ENCODE measurements at regions not wholly inside any gene's neighbourhood (a gene's known extent, or its start where the extent isn't known, plus 50 kb on each side); places are given as distances from the start of the nearest gene placed in this dataset.
"Not testable (repeated sequence)": the region's sequence is repeated elsewhere in the genome, so short reads cannot be mapped to it uniquely, and the experiment has no call there.

DNA sequence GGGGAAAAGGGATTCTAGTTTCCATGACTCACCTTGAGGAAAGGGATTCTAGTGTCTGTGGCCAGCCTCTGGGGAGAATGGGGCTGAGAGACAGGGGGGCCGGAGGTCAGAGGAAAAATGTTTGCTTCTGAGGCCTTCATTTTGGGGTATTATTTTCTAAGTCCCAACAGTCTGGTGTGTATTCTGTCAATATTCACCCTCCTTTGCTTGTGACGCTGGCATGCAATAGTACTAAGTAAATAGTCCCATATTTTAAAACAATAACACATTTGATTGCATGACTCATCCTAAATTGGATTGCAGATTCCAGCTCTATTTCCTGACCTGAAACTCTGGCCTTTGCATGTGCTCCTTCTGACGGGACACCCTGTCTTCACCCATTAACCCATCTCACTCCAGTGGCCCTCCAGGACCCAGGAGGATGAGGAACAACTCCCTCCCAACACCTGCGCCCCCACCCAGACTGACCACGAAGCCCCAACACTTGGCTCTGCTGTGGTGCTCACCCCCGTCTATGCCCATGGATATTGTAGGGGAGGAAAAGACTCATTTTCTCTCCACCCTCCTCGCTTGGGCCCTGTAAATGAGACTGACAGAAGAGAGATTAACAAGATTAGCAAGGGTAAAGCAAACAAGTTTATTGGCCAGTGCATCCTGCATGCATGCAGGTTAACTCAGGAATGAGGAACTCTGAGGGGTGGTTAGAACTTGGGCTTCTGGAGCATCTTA, 495.6 kb upstream of the KLF6 start:
- no peak for DNase-seq

- no peak for DNase-seq
These were observed 494.6 kb upstream of the KLF6 start for GRCh38 chr10:4279655-4280054.

DNA sequence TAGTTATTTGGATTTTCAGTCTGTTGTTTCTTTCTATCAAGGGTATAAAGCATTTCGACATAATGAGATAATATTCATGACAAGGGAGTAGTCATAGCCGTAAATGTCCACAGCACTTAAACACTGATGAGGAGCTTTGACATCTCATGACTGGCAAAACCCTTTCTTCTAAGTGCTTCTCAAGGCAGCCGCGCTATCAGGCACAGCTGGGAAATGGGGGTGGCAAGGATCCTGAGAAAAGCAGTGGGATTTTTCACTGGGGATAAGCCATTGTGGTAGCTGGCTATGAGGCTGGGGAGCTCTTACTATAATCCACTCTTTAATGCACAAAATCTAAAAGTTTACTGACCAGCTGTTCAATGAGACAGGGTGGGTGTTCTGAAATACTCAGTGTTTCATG, 493.2 kb upstream of the KLF6 start:
- no peak for DNase-seq

GRCh38 chr10:4276151-4276550, 491.1 kb upstream of the KLF6 start:
- no peak for DNase-seq

DNA sequence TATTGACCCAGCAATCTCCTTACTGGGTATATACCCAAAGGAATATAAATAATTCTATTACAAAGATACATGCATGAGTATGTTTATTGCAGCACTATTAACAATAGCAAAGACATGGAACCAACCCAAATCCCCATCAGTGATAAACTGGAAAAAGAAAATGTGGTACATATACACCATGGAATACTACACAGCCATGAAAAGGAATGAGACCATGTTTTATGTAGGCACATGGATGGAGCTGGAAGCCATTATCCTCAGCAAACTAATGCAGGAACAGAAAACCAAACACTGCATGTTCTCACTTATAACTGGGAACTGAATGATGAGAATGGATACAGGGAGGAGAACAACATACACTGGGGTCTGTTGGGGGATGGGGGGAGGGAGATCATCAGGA, 489.7 kb upstream of the KLF6 start:
- not testable (repeated sequence) for DNase-seq

DNA sequence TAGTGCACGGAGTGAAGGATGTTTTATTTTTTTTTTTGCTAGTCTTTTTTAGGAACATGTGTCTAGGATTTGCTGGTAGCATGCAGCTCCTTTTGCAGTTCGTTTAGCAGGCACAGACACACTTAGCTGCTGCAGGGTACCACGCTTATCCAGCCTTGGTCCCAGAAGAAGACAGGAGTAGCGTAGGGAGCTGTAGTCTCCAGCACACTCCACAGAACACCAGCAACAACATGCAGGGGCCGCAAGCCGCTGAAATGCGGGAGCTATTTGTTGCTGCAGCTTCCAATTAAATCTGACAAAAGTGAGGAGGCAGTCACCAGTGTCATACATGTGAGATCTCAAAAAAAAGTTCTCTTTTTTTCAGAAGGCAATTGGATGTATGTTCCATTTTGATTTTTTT, 486.2 kb upstream of the KLF6 start:
- no peak for DNase-seq

DNA sequence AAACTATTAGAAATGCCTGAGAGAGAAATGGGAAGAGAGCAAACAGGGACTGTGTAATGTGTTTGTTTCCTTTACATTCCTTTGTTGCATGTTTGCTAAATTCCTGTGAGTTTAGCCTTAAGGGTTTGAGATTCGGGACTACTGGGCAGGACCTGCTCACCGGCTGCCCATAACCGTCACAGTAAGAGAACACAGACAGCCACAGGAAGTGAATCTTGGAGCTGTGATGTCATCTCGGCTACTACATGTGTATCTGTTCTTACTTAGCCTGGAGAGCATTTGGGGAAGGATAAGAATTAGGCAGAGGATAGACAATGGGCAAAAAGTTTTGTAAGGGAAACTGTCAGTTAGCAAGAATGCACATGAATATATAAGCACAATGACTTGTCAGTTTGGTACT, 485.1 kb upstream of the KLF6 start:
- DNase-seq = no peak

DNA sequence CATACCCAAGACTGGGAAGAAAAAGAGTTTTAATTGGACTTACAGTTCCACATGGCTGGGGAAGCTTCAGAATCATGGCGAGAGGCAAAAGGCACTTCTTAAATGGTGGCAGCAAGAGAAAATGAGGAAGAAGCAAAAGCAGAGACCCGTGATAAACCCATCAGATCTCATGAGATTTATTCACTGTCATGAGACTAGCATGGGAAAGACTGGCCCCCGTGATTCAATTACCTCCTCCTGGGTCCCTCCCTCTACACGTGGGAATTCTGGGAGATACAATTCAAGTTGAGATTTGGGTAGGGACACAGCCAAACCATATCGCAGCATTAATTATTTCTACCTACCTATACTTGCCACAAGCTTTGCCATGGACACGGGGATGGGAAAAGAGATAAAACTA, 483.5 kb upstream of the KLF6 start:
- DNase-seq = not testable (repeated sequence)

DNA sequence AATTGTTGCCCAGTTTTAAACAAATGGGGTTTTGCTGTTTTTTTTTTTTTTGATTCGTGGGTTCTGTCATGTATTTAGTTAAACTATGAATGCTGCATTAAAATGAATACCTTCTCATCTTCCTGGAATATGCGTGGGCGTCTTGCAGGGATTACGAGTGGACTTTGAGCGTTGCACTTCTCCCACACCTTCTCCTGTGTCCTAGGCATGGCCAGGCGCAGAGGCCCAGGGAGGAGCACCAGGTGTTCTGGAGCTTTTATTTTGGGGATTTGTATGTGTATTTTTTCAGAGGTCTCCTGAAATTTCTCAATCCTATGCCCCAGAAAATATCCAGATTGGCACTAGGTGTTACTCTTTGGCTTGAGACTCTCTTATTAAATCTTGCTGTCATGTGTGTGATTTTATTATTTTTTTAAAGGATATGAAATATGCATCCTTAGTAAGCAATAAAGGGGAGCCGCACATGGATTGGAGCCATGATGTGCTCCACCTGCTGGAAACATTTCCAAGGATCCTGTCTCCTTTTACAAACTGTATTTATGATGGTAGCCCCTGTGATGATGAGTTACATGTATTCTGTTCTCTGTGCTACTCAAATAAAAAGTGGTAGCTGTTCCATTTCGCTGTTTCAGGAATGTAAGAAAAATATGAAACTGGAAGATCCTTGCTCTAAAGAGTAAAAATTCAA, 482.2 kb upstream of the KLF6 start:
- DNase-seq = no peak

GRCh38 chr10:4266416-4267085, 481.5 kb upstream of the KLF6 start:
- DNase-seq = no peak

DNA sequence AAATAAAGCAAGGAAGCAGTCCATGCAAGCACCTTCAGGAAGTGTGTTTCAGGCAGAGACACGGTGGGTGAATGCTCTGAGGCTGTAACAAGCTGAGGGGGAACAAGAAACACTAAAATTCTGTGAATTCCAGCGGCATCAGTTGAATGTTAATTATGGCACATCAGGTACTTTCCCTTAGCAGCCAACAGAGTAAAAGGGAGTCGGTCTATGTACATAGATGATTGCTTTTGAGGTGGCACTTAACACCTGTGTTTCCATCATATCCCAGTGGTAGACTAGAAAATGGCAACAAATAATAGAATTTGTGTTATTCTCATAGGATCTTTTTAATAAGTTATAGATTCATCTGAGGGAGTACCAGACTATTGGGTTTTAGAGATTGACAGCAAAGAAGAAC, 481.0 kb upstream of the KLF6 start:
- DNase-seq = no peak

DNA sequence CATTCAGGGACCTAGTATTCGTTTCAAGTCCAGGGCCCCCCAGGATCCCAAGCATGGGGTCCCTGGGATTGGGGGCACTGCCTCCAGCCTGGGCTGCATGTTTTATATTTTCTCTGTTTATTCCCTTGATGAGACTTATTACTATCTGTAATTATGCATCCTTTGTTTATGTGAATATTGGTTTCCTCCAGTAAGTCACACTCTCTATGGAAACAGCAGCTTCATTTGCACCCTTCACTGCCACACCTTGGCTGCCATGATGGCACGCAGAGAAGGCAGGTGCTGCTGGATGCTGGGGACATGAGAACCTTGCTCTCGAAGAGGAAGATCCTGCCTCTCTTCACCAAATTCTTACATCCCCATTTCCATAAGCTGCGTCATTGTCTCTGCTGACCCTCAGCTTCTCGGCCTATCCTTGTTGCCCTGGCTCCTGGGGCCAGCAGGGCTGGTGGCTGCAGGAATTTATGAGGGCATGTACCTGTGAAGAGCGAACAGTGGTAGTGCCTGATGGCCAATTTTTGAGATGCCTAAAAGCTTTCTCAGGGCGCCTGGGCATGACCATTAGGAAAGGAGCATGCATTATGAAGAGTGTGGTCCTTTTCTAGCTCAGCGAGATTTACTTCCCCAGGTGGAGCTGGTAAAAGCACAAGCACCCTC, 479.3 kb upstream of the KLF6 start:
- DNase-seq = no peak

- no peak for DNase-seq
These were observed 478.6 kb upstream of the KLF6 start for GRCh38 chr10:4263601-4263921.

DNA sequence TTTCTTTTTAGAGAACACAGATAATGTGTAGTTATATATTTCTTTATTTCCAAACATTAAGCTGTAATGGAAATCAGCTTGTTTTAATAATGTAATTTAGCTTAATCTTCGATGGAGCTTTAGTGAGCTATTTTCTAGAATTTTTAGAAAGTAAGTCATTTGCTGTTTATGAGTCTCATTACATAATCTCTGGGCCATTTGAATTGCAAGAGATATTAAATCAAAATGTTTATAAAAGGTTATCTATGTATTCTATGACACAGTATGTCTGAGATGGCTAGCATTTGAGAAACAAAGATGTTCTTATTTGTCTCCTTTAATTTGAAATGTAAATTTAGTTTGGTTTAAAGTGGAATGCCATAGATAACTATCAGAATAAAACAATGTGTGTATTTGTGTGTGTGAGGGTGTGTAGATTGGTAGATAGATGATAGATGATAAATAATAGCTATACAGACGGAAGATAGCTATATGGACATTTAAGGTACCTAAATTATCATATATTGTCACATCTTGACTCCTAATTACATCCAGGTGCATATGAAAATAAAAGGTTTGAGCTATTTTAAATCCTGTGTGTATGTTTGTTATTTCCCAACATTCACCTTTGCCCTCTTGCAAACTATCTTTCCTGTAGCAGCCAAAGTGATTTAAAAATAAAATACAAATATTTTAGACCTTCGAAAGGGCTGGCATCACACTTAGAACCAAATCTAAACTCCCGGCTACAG, 478.0 kb upstream of the KLF6 start:
- DNase-seq = no peak

DNA sequence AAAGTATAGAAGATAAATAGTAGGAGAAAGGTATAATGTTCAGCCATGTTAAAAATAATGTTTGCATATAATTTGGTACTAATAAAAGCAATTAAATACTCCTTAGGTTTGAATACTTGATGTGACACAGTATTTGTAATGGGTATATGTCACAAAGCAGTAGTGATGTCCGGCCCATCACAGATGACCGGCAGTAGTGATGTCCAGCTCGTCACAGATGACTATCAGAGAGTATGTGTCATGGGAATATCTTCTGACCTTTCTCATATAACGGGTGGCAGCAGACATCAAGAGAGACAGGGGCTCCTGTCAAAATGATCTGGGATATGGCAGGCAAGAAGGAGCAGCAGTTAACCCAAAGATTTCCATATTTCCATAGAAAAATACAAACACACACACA, 477.4 kb upstream of the KLF6 start:
- DNase-seq = no peak

- DNase-seq = no peak
These were observed 475.6 kb upstream of the KLF6 start for GRCh38 chr10:4260483-4261124.

DNA sequence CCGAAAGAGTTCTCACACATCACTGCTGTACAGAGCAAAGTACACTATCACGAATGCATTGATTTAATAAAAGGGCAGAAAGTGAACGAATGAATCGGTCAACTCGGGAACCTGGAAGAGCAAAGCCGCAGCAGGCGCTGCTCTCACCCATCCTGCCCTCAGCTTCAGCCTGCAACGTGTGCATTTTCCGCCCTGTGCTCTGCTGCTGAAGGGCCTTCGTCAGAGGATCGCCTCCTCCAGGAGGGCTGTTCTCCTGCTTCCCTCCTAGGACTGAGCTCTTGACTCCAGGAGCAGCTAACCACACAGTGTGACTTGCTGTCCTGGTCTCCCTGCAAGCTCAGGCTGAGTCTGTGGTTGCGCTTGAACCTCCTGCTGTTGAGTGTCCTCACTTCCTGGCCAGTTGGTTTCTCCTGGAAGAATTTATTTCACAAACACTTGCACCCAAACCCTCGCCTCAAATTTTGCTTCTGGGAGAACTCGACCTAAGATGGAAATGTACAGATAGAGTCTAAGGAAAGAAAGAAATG, 473.0 kb upstream of the KLF6 start:
- no peak for DNase-seq

DNA sequence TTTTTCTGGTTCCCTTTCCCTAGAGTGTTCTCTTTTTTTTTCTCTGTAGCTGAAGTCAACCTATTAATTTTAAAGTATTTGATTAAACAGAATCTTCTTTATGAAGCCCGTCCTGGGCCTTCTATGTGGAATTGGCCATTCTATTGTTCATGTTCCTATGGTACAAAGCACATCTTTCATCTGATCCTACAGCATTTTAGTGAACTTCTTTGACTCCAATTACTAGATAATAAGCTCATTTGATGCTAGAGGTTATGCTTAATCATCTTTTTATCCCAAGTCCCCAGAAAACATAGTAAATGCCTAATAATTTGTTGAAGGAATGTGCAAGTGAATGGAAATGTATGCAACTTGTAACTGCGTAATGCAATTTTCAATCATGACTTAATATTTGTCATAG, 472.0 kb upstream of the KLF6 start:
- no peak for DNase-seq

DNA sequence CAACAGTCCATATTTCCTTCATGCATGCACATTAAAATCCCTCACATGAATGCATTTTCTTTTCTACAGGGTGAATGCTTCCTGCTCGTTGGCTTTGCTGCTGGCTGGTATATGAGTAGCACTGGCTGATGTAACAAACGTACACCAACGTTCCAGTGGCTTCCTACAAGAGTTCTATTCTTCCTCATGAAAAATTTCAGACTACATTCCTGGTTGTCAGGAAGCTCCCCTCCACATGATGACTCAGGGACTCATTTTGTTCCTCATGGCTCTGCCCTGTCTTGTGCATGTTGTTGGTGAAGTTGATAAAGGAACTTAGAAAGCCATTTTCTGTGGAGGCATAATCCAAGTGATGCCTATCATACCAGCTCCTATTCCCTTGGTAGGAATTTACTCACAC, 470.7 kb upstream of the KLF6 start:
- DNase-seq = no peak

GRCh38 chr10:4254101-4254994, 469.3 kb upstream of the KLF6 start:
- no peak for DNase-seq

DNA sequence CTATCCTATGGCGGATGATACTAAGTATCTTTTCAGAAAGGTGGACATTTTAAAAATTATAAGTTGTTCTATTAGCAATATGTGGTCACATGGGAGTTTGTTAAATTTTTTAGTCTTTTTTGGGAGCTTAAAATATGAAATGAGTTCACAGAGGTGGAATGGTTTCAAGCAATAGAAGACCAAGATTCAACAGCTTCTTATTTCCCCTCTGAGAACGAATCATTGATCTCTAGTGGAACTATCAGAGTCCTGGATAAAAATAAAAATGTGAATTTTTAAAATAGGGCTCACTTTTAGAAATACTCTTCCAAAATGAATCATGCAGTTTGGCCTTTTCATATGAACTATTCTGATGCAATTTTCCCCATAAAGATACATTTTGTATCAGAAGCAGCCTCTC, 467.7 kb upstream of the KLF6 start:
- no peak for DNase-seq

DNA sequence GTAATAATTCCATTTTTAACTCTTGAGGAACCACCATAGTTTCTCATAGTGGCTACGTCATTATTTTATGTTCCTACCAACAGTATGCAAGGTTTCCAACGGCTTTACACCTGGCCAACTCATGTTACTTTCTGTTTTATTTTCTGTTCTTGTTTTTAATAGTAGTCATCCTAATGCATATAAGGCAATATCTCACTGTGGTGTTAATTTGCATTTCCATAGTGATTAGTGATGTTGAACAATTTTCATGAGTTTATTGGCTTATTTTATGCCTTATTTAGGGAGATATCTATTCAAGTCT, 465.5 kb upstream of the KLF6 start:
- DNase-seq = no peak

Measured in stimulated activated CD4-positive, alpha-beta T cell treated with anti-CD3 and anti-CD28 coated beads, Interleukin-12 subunit alpha, Interleukin-12 subunit beta, amount 100 ng/mL, for 4 hours (primary cell).